ENCODE measurements at regions not wholly inside any gene's neighbourhood (a gene's known extent, or its start where the extent isn't known, plus 50 kb on each side); places are given as distances from the start of the nearest gene placed in this dataset.

DNA sequence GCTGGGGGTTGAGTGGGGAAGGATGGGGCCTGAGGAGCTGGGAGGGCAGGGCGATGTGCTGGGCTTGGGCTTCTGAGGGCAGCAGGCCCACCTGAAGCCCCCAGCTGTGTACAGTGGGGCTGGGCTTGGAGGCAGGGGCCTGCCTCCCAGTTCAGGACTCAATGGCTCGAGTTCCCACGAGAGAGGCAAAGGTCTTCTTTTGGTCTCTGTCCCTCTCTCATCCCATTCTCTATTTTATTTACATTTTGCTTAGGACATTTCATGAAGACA is 180.6 kb downstream of the MACROH2A1 start:
- WGBS (ENCODE audit: low lambda C conversion rate): 71% methylated on average over 2 of the region's 3 CpGs
- Histone ChIP-seq H3K27ac (ENCODE audit: low read depth in 2 of 2, low read length in 1 of 2) (no peak overlapping the region), H3K9ac (no peak overlapping the region), H3K9me2 (no peaks in the 10 kb centered on the region), H3K4me1 (ENCODE audit: control insufficient read depth in 1 of 2, insufficient read depth in 2 of 2, low read depth in 1 of 2, low read length in 1 of 2) (peaks cover 0 to 3% of the 10 kb centered on the region in 2 experiments; a peak in 1 of 4 replicates), H3F3A (replicated peaks; ENCODE audit: insufficient read depth) (no peaks in the 10 kb centered on the region), H2AFZ (ENCODE audit: low read depth) (no peak overlapping the region), H3K79me2 (ENCODE audit: insufficient read depth) (no peaks in the 10 kb centered on the region), H3K4me3 (ENCODE audit: low read depth in 2 of 2, low read length in 1 of 2) (no peak overlapping the region), H3K27me3 (ENCODE audit: insufficient read depth) (no peaks in the 10 kb centered on the region), H3K9me3 (no peaks in the 10 kb centered on the region), H4K20me1 (ENCODE audit: insufficient read depth) (no peaks in the 10 kb centered on the region), H3K4me2 (no peak overlapping the region), H3K36me3 (replicated peaks in 1 of 2; ENCODE audit: control insufficient read depth in 1 of 2, insufficient read depth in 2 of 2, low read length in 1 of 2) (no peaks in the 10 kb centered on the region)
- TF ChIP-seq, protein P1, sequence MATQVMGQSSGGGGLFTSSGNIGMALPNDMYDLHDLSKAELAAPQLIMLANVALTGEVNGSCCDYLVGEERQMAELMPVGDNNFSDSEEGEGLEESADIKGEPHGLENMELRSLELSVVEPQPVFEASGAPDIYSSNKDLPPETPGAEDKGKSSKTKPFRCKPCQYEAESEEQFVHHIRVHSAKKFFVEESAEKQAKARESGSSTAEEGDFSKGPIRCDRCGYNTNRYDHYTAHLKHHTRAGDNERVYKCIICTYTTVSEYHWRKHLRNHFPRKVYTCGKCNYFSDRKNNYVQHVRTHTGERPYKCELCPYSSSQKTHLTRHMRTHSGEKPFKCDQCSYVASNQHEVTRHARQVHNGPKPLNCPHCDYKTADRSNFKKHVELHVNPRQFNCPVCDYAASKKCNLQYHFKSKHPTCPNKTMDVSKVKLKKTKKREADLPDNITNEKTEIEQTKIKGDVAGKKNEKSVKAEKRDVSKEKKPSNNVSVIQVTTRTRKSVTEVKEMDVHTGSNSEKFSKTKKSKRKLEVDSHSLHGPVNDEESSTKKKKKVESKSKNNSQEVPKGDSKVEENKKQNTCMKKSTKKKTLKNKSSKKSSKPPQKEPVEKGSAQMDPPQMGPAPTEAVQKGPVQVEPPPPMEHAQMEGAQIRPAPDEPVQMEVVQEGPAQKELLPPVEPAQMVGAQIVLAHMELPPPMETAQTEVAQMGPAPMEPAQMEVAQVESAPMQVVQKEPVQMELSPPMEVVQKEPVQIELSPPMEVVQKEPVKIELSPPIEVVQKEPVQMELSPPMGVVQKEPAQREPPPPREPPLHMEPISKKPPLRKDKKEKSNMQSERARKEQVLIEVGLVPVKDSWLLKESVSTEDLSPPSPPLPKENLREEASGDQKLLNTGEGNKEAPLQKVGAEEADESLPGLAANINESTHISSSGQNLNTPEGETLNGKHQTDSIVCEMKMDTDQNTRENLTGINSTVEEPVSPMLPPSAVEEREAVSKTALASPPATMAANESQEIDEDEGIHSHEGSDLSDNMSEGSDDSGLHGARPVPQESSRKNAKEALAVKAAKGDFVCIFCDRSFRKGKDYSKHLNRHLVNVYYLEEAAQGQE (IDR thresholded peaks at IDR 0.05; ENCODE audit: low read depth, low read length): no peak
- no peak for TF ChIP-seq CHD2 (IDR thresholded peaks at IDR 0.05; ENCODE audit: low read length, partially characterized antibody)
- TF ChIP-seq, protein P2, sequence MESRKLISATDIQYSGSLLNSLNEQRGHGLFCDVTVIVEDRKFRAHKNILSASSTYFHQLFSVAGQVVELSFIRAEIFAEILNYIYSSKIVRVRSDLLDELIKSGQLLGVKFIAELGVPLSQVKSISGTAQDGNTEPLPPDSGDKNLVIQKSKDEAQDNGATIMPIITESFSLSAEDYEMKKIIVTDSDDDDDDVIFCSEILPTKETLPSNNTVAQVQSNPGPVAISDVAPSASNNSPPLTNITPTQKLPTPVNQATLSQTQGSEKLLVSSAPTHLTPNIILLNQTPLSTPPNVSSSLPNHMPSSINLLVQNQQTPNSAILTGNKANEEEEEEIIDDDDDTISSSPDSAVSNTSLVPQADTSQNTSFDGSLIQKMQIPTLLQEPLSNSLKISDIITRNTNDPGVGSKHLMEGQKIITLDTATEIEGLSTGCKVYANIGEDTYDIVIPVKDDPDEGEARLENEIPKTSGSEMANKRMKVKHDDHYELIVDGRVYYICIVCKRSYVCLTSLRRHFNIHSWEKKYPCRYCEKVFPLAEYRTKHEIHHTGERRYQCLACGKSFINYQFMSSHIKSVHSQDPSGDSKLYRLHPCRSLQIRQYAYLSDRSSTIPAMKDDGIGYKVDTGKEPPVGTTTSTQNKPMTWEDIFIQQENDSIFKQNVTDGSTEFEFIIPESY (IDR thresholded peaks at IDR 0.05; ENCODE audit: borderline replicate concordance, low read depth): no peak
- TF ChIP-seq, protein P3, sequence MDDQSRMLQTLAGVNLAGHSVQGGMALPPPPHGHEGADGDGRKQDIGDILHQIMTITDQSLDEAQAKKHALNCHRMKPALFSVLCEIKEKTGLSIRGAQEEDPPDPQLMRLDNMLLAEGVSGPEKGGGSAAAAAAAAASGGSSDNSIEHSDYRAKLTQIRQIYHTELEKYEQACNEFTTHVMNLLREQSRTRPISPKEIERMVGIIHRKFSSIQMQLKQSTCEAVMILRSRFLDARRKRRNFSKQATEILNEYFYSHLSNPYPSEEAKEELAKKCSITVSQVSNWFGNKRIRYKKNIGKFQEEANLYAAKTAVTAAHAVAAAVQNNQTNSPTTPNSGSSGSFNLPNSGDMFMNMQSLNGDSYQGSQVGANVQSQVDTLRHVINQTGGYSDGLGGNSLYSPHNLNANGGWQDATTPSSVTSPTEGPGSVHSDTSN (IDR thresholded peaks at IDR 0.05): no peak
- TF ChIP-seq, protein P4, sequence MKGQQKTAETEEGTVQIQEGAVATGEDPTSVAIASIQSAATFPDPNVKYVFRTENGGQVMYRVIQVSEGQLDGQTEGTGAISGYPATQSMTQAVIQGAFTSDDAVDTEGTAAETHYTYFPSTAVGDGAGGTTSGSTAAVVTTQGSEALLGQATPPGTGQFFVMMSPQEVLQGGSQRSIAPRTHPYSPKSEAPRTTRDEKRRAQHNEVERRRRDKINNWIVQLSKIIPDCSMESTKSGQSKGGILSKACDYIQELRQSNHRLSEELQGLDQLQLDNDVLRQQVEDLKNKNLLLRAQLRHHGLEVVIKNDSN (IDR thresholded peaks at IDR 0.05; ENCODE audit: borderline replicate concordance, low read depth): no peak
- no peak for TF ChIP-seq GATA2 (CRISPR knock-in tag; IDR thresholded peaks at IDR 0.05)
- no peak for TF ChIP-seq SIN3A (IDR thresholded peaks at IDR 0.05; ENCODE audit: borderline replicate concordance, low read depth, low read length)
- no peak for TF ChIP-seq FOXJ3 (CRISPR knock-in tag; IDR thresholded peaks at IDR 0.05)
- TF ChIP-seq FOSL2 (IDR thresholded peaks at IDR 0.05; ENCODE audit: borderline replicate concordance, low read depth): no peak
- TF ChIP-seq SMC3 (IDR thresholded peaks at IDR 0.05; ENCODE audit: low read depth, low read length): no peak
- TF ChIP-seq ELF1 (IDR thresholded peaks at IDR 0.05): no peak
- TF ChIP-seq FOXM1 (IDR thresholded peaks at IDR 0.05; ENCODE audit: low read depth): no peak
- TF ChIP-seq, protein P5, sequence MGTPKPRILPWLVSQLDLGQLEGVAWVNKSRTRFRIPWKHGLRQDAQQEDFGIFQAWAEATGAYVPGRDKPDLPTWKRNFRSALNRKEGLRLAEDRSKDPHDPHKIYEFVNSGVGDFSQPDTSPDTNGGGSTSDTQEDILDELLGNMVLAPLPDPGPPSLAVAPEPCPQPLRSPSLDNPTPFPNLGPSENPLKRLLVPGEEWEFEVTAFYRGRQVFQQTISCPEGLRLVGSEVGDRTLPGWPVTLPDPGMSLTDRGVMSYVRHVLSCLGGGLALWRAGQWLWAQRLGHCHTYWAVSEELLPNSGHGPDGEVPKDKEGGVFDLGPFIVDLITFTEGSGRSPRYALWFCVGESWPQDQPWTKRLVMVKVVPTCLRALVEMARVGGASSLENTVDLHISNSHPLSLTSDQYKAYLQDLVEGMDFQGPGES (IDR thresholded peaks at IDR 0.05; ENCODE audit: low read depth, low read length): no peak
- no peak for TF ChIP-seq RXRA (IDR thresholded peaks at IDR 0.05; ENCODE audit: borderline replicate concordance, low read depth)
- TF ChIP-seq TCF12 (IDR thresholded peaks at IDR 0.05): no peak
- no peak for TF ChIP-seq NRF1 (IDR thresholded peaks at IDR 0.05; ENCODE audit: low read depth, low read length)
- TF ChIP-seq, protein P6, sequence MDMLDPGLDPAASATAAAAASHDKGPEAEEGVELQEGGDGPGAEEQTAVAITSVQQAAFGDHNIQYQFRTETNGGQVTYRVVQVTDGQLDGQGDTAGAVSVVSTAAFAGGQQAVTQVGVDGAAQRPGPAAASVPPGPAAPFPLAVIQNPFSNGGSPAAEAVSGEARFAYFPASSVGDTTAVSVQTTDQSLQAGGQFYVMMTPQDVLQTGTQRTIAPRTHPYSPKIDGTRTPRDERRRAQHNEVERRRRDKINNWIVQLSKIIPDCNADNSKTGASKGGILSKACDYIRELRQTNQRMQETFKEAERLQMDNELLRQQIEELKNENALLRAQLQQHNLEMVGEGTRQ (IDR thresholded peaks at IDR 0.05; ENCODE audit: borderline replicate concordance, low read depth, low read length): no peak
- TF ChIP-seq TAF1 (IDR thresholded peaks at IDR 0.05; ENCODE audit: borderline replicate concordance, low read depth, low read length): no peak
- no peak for TF ChIP-seq JUND (IDR thresholded peaks at IDR 0.05)
- TF ChIP-seq RAD21 (IDR thresholded peaks at IDR 0.05; ENCODE audit: low read length): no peak
- ChIA-PET POLR2A (no interaction called here), CTCF (interaction anchor here (0.8 to 1.4 kb wide), 3 partner anchors 15 to 115 kb away, joined by 3 to 4 read pairs (median 4); no protein-coding TSS in a partner anchor)
- DNase-seq: no peak
